LNCAP (cell line): ENCODE measurements at regions not wholly inside any gene's neighbourhood (a gene's known extent, or its start where the extent isn't known, plus 50 kb on each side); places are given as distances from the start of the nearest gene placed in this dataset.

Source experiments
- TF ChIP-seq, protein P1 (sequence below): fragments of 450-650 bp; IDR thresholded peaks from 2 replicates; pipeline ENCODE4 v1.5.1; 2017; ENCODE audit warnings: mild to moderate bottlenecking

DNA sequence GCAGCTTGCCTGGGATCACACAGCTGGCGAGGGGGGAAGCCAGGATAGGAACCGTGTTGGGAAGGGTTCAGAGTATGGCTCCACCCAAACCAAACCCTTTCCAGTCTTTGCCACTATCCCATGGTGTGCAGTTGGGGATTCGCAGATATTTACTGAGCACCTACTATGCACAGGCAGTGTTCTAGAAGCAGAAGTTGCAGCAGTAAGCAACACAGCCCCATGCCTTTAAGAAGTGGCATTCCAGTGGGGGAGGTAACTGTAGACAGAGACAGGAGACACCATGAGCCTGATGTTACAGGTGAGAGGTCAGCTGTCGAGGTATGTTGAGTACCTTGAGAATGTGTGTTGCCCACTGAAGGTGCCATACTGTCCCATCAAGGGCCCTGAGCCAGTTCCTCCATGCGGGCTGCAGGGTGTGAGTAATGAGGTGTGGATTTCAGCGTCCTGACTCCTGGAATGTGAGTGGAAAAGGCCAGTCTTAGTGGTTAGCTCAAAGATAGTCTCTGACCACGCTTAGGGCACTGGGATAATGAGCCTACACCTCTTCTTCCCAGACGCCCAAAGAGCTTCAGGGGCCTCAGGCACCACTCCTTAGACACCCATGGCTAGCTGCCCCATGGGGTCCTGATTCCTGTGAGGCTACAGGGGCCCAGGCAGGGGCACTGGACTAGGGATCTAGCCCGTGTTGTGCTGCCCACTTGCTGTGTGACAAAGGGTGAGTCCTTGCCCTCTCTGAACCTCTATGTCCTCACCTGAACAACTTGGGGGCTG, 71.8 kb upstream of the TP53I11 start:
- TF ChIP-seq, protein P1, sequence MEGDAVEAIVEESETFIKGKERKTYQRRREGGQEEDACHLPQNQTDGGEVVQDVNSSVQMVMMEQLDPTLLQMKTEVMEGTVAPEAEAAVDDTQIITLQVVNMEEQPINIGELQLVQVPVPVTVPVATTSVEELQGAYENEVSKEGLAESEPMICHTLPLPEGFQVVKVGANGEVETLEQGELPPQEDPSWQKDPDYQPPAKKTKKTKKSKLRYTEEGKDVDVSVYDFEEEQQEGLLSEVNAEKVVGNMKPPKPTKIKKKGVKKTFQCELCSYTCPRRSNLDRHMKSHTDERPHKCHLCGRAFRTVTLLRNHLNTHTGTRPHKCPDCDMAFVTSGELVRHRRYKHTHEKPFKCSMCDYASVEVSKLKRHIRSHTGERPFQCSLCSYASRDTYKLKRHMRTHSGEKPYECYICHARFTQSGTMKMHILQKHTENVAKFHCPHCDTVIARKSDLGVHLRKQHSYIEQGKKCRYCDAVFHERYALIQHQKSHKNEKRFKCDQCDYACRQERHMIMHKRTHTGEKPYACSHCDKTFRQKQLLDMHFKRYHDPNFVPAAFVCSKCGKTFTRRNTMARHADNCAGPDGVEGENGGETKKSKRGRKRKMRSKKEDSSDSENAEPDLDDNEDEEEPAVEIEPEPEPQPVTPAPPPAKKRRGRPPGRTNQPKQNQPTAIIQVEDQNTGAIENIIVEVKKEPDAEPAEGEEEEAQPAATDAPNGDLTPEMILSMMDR: no peak

DNA sequence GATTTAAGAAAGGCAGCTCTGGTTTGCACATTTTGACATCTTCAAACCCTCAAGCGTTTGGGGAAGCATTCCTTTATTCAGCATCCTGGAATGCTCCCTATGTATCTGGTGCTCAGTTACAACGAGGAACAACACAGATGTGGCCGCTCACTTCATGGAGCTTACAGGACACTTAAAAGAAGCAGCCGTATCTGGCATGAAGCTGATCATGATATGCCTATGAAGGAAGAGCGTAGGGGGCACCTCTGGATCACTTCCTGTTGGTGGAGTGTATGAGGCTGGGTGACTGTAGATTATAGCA, 72.3 kb upstream of the TP53I11 start:
- TF ChIP-seq, protein P1: no peak

DNA sequence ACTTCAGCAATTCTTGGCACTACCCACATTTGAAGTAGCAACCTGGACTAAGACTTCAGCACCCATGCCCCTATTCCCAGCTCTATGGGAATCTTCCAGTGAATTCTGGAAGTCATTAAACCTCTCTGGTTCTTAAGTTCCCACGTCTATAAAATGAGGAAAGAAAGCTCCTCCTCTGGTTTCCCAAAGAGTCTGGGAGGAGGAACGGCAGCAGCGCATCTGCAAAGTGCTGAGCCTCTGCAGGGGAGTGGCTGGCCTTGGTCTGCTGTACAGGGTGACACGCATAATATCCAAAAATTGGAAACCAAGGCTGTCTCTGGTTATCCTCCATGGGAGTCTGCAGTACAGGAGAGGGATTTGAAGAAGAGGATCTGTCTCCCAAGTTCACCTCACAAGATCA, 73.6 kb upstream of the TP53I11 start:
- TF ChIP-seq, protein P1: no peak

DNA sequence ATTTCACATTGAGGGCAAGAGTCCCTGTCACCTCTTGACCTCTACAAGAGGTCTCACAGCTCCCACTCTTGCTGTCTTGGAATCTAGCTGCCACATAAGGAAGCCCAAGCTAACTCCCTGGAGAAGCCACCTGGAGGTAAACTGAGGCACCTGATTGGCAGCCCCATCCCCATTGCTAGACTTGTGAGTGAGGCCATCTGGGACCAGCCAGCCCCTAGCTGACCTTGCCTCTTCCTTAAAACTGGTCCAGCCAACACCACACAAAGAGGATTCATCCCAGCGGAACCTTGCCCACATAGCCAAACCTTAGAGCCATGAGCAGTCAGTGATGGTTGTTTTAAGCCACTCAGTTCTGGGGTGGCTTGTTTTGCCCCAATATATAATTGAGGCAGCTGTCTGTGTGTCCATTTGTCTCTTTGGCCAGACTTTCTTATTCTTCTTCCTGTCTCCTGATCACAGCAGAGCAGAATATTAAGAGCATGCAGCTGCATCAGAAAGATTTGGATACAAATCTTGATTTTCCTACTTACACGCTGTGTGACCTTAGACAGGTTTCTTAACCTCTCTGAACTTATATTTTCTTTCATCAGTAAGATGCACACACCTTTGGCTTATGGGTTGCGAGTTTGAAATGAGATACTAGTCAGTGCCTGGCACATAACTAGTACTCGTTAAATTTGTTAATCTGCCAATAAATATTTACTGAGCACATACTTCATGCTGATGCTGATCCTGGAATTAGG, 74.3 kb upstream of the TP53I11 start:
- TF ChIP-seq, protein P1: no peak

DNA sequence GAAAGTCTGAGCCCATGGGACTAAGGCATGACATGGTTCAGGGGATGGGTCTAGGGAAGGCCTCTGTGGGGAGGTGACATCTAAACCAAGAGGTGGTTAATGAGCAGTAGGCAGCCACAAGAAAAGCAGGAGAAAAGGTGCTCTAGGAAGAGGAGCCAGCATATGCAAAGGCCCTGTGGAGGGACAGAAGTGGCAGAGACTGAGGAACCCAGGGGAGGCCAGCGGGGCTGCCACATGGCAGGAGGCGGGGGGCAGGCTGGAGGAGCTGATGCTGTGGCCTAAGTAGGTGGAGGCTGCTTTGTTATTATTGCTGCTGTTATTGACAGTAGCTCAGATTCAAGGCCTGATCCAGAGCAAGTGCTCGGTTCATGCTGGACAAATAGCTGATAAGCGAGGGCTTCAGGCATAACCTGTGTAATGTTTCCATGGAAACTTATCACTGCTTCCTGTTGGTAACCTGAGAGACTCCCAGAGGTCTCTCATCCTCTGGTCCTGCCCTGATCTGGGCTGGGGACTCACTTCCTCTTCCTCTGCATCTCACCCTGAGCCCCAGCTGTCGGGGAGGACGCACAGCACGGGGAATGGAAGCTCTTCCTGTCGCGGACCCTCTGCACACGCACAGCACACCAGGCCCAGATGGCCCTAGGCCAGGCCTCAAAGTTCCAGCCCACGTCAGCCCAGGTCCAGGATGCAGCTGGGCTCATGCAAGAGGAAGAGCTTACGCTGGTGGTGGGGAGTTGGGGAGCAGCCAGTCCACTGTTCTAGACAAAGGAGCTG, 75.2 kb upstream of the TP53I11 start:
- TF ChIP-seq, protein P1: no peak

DNA sequence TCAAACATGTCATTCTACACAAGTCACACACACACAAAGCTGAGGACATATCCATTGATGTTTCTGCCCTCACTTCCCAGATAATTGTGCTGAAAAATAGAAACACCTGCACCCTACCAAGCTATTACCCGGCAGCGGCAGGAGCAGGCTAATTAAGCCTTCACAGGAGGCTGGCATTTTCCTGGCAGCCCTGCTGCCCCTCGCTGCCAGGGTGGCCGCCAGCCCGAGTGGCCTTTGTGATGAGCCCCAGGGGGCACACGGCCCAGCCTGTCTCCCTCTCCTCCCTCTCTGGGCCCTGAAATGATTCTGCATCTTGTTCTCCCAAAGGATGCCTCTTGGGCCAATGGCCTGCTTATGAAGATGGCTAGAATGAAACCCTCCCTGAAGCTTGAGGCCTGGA, 76.2 kb upstream of the TP53I11 start:
- TF ChIP-seq, protein P1: no peak

DNA sequence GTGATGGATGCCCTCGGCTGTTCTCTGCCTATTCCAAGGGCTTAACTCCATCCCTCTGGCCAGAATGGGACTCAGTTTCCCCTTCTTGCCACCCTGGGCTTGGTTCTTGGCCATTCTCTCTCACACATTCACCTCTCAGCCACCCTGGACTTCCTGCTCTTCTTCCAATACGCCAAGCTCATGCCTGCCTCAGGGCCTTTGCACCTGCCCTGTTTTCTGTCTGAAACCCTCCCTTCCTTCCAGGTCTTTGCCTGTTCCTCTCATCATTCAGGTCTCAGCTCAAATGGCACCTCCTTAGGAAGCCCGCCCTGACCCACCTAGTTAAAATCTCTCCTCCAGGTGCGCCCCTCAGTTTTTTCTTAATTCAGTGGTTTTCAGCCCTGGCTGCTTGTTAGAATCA, 76.6 kb upstream of the TP53I11 start:
- TF ChIP-seq, protein P1: no peak
